ENCODE measurements at regions not wholly inside any gene's neighbourhood (a gene's known extent, or its start where the extent isn't known, plus 50 kb on each side); places are given as distances from the start of the nearest gene placed in this dataset.
A peak's percentile ranks its signal among the peaks of the same experiment; 100 is the strongest.
"Not testable (repeated sequence)": the region's sequence is repeated elsewhere in the genome, so short reads cannot be mapped to it uniquely, and the experiment has no call there.

DNA sequence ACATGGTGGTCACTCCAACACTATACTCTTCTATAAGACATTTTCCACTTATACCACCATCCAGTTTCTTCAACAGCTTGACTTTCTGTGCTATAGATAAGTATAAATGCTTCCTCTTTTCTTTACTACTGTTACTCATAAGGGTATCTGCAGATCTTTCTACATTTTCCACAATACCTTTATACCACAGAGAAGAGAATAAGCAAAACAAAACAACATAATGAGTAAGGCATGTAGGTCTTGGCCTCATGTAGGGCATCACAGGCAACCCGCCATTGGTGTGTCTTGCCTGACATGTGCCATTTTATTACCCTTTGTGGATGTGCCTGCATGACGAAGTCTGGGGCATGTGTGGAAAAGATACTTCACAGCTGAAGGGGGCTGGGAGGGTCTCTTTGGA is 265.3 kb upstream of the STARD13 start:
- no peak for DNase-seq (ENCODE audit: low read depth)

GRCh38 chr13:33554919-33555791 is 262.8 kb upstream of the RFC3 start:
- DNase-seq (ENCODE audit: low read depth), result no peak

DNA sequence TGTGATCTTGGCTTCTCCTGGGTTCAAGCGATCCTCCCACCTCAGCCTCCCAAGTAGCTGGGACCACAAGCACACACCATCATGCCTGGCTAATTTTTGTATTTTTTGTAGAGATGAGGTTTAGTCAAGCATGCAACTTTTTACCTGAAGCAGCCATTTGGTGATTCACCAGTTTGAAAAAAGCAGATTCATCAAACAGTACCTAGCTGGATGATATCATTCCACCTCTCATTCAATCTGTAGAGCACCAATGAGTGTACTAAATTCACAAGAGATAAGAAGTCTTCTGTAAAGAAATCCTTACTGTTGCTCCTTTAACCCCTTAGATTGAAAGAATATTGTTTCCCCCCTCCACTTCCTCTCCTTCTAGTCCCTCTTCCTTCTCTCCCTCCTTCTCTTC is 261.1 kb upstream of the RFC3 start:
- no peak for DNase-seq (ENCODE audit: low read depth)

DNA sequence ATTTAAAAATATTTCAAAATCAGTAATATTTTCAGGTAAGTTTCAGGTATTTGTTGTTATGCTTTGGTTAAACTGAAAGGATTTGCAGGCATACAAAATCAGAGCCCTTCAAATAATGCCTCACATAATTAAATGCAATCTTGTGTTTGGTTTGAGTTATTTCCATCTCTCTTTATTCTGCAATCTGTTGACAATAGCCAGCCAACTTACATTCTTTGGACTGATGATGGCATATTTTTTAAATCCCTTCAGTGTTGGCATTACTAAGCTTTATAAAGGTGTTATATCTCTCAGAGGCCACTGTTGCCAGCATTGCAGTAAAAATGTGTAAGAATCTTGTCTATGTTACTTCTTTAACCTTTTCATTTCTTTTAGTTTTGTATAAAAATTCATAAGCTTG is 257.2 kb upstream of the RFC3 start:
- no peak for DNase-seq (ENCODE audit: low read depth)

DNA sequence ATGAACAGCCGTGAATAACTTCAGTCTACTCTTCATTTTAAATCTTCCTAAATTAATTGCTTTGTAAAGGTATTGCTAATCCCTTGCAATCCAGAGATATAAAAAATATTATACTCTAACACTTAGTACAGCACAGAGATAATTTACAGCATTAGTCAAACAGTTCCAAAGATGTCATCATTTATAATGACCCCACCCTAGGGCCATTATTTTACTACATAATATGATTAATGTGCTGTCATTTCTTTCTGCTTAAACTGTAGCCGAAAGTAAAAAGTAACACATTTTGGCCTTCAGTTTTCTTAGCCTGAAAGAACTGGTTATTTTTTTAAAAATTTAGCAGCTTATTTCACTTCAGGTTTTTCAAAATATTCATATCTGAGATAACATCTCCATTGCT is 256.3 kb upstream of the RFC3 start:
- no peak for DNase-seq (ENCODE audit: low read depth)

- DNase-seq (ENCODE audit: low read depth), result no peak
Measured at GRCh38 chr13:33571618-33572017, 246.3 kb upstream of the RFC3 start.

DNA sequence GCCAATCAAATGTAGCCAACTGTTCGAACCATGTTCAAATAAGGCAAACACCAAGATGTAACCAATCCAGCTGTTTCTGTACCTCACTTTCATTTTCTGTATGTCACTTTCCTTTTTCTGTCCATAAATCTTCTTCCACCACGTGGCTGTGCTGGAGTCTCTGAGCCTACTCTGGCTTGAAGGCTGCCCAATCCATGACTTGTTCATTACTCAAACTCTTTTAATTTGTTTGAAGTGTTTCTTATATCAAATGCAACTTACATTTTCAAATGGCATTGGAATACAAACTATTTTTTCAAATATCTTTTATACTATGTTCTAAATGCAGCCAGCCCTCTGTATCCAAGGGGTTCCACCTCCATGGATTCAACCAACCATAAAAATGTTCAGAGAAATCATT is 245.6 kb upstream of the RFC3 start:
- not testable (repeated sequence) for DNase-seq (ENCODE audit: low read depth)

- DNase-seq (ENCODE audit: low read depth), result no peak
Measured at GRCh38 chr13:33575378-33575777, 242.6 kb upstream of the RFC3 start.

DNA sequence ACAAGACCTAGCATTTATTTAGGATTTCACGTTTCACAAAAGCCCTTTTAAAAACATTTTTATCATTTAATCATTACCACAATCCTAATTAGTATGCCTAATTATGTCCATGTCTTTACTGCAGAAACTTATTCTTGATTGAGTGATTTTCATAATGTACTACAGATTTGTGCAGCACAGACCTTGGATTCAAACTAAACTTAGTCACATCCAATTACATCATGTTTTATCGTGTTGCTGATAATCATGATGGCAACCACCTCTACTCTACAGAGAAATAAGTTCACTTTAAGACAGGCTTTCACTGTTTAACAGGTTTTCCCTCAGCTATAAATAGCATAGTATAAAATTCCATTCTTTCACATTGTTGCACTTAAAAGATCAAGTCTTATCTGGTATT is 240.9 kb upstream of the RFC3 start:
- no peak for DNase-seq (ENCODE audit: low read depth)

- DNase-seq (ENCODE audit: low read depth), result no peak
Measured at GRCh38 chr13:33578786-33579185, 239.2 kb upstream of the RFC3 start.

DNA sequence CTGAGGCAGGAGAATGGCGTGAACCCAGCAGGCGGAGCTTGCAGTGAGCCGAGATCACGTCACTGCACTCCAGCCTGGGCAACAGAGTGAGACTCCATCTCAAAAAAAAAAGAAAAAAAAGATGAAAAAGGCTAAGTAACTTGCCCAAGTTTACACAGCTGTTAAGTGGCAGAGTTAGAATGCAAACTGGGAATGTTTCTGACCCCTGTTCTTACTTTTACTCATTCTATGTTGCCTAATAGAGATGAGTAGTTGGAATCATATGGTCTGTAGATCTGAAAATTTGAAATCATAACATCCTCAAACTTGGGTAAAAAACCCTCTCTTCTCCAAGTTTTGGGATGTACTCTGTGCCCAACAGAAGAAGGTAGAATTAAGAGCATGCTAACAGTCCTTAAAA is 235.8 kb upstream of the RFC3 start:
- no peak for DNase-seq (ENCODE audit: low read depth)

- DNase-seq (ENCODE audit: low read depth), result no peak
Measured at GRCh38 chr13:33583398-33583797, 234.6 kb upstream of the RFC3 start.

GRCh38 chr13:33590936-33591335 is 227.0 kb upstream of the RFC3 start:
- DNase-seq (ENCODE audit: low read depth), result no peak

DNA sequence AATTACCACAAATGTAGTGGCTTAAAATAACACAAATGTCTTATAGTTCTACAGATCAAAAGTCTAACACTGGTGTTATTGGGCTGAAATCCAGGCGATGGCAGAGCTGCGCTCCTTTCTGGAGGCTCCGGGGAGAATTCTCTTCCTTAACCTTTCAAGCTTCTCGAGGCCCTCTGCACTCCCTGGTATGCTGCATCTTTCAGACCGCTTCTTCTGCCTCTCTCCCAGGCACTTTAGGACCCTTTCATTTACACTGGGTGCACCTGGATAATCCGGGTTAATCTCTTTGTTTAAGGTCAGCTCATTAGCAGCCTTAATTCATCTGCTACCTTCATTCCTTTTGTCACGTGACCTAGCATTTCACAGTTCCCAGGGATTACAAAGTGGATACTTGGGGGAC is 211.3 kb upstream of the RFC3 start:
- DNase-seq (ENCODE audit: low read depth), result no peak

DNA sequence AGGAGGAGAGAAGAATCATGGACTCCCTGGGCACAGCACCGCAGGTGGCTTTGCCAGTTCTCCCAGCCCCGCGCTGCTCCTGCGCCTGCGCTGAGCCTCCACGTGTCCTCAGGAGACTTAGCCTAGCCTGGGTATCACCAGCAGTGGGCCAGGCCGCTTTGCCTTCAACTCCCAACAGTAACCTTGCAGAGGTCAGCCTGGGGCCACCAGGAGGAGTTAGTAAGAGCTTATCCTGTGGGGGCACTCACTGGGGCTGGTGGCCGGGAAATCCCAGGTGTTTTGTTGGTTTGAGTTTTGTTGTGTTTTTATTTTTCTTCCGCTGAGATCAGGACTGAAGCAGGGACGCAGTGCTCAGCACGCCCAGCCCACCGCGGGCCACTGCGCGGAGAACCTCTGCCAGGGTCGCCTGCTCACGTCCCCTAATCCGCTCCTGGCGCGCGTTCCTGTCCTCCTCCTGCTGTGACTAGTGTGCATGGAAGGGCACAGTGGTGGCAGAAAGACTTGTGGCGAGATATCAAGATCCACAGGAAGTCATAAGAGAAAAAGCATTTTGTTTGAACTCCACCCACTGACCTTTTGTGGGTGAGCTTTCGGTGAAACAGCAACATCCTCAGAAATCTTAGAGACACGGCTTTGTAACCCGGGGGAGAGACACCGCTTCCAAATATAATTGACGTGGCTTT is 207.4 kb upstream of the RFC3 start:
- peak; percentile 42 for DNase-seq (ENCODE audit: low read depth)

DNA sequence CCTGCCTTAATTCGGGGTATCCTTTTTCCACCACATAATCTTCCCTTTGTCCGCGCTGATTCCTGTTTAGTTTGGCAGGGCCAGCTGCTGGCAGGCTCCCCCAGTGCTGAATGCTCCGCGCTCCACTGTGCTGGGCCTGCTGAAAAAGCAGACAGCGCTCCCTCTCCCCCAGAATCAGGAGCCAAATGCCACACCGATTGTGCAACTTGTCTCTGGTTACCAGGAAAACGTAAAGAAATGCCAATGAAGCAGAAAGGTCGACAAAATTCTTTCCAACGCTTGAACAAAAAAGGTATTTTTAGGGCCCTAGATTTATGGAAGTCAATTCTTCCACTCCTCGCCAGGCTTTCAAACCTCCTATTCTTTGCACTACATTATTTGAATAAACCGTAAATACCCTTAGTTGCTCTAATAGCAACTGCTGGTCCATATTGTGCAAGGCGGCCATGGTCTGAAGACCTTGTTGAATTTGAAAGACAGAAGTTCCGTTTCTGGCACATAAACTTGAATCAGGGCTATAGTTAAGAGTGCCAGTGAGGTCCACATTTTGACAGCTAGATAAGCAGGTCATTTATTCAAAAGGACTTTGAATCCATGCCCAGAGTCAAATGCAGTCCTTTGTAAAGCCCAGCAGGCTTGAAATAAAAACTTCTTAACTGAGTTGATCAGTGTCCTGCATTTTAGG is 206.7 kb upstream of the RFC3 start:
- no peak for DNase-seq (ENCODE audit: low read depth)

DNA sequence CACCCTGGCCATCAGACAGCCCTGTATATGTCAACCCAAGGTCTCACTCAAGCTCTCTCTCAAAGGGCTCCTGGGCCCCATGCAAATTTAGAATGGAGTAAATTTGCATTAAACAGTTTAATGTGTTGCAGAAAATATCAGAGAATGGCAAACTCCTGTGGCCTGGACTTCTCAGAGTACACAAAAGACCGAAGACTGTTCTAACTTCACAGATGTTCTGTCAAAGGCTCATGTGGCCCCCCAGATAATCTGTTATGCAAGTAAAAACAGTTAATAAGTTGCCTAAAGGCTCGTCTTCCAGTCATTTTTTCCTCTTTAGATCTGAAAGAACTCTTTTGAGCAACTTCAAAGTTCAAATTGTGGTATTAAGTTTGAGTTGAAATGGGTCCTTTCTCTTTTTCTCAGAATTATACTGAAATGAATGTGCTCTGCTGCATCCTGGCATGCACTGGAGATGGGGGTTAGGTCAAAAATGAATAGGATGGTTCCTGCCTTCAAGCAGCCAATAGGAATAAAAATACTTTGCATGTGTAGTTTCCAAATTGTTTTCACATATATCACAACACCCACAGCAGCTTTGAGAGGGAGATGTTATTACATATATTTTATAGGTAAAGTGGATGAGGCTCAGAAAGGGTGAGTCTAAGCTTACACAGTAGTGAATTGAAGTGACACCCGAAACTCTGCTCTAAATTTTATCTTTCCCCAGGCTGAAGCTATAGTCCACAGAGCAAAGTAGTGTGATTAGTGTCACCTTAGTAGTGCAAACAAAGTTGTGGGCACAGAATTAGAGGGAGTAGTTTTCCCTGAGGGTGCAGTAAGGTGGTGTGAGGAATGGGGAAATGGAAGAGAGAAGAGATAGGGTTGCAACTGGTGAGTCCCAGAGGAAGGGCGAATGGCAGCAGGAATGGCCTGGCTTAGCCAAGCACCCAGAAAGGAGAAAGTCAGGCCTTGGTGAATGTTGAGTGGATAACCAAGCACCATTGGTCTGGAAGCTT is 205.0 kb upstream of the RFC3 start:
- no peak for DNase-seq (ENCODE audit: low read depth)

GRCh38 chr13:33615436-33615835 is 202.5 kb upstream of the RFC3 start:
- no peak for DNase-seq (ENCODE audit: low read depth)

GRCh38 chr13:33616130-33616529 is 201.8 kb upstream of the RFC3 start:
- no peak for DNase-seq (ENCODE audit: low read depth)

DNA sequence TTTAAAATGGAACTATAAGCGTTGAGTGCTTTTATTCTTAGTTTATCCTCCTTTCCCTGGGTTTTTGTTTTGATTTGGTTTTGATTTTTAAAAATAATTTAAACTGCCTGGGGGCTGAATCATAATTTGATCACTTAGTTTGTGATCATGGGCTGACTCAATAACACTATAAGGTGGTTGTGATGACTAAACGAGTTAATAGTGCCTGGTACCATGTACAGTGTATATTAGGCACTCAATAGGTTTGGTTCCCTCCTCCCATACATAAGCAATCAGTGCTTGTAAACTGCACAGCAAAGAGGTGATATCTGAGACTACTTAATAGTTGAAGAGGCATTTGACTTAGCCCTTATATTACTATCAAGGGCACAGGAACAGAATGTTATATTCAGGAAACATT is 200.9 kb upstream of the RFC3 start:
- no peak for DNase-seq (ENCODE audit: low read depth)

- DNase-seq (ENCODE audit: low read depth), result no peak
Measured at GRCh38 chr13:33624253-33624652, 193.7 kb upstream of the RFC3 start.

DNA sequence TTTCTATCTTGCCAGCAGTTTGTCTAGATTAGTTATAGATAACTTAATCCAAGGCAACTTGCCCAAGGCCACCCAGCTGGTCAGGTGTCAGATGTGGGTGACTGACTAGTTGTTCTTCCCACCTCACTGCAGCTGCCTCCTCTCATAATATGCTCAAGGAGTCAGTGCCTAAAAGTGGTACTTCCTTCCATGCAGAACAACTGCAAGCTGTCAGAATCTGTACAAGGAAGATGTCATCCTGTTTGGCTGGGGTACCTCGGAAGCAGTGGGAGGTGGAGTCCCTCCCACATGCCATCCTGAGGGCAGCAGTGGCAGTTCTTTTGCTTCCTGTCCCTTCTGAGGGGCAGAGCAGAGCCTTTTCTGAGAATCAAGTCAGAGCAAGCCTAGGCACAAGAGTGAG is 193.2 kb upstream of the RFC3 start:
- DNase-seq (ENCODE audit: low read depth), result no peak
